Uterus (tissue), 3 donors: ENCODE measurements at regions not wholly inside any gene's neighbourhood (a gene's known extent, or its start where the extent isn't known, plus 50 kb on each side); places are given as distances from the start of the nearest gene placed in this dataset.

Source experiments
- DNase-seq, 2 donors: peaks; one replicate each; pipeline ENCODE4 v3.0.0-alpha.2; 2019 to 2020
- H3K27ac ChIP-seq, 2 donors: fragments of 200-600 bp; sonication (generic); 1 replicate in 1 of 2; 2 replicates in 1 of 2; pipeline ENCODE4 v1.5.1; 2016 to 2018
- H3K27me3 ChIP-seq, 2 donors: fragments of 200-600 bp; sonication (generic); one replicate each; pipeline ENCODE4 v1.5.1; 2018 to 2019; ENCODE audit warnings: control low read depth in 1 of 2
- H3K36me3 ChIP-seq, 2 donors: fragments of 200-600 bp; sonication (generic); one replicate each; pipeline ENCODE4 v1.5.1; 2019; ENCODE audit warnings: control low read depth in 1 of 2
- H3K4me1 ChIP-seq, 2 donors: fragments of 200-600 bp; sonication (generic); one replicate each; pipeline ENCODE4 v1.5.1; 2018 to 2019; ENCODE audit warnings: control low read depth in 1 of 2
- H3K4me3 ChIP-seq, 2 donors: fragments of 200-600 bp; sonication (generic); 1 replicate in 1 of 2; 2 replicates in 1 of 2; pipeline ENCODE4 v1.5.1; 2018 to 2019; ENCODE audit warnings: mild to moderate bottlenecking in 1 of 2
- H3K9me3 ChIP-seq, 2 donors: fragments of 200-600 bp; sonication (generic); one replicate each; pipeline ENCODE4 v1.5.1; 2019; ENCODE audit warnings: control low read depth in 1 of 2
- POLR2A ChIP-seq, 2 donors: fragments of 450-650 bp; IDR thresholded peaks; one replicate each; pipeline ENCODE4 v1.6.1; 2016; ENCODE audit warnings: antibody characterized with exemption in 2 of 2, mild to moderate bottlenecking in 1 of 2, moderate library complexity in 1 of 2
- intact Hi-C: fragments of 100-400 bp; cut with DNase I; formaldehyde crosslinking; loops from one replicate; pipeline ENCODE4 v1.15.1; 2023; ENCODE audit warnings: low total_unique reads
- TF ChIP-seq, protein P1 (sequence below), 4 experiments: fragments of 200-600 bp in 2 of 4; fragments of 450-650 bp in 2 of 4; sonication (generic) in 2 of 4; IDR thresholded peaks; one replicate each; pipeline ENCODE4 v1.5.1; 2016 to 2019; ENCODE audit warnings: antibody characterized with exemption in 4 of 4, mild to moderate bottlenecking in 2 of 4, moderate library complexity in 1 of 4
- donor health status: DM: yes; HTN: yes; CAD: no.

GRCh38 chr9:22265038-22265437, 181.6 kb upstream of the DMRTA1 start:
- H3K27me3 ChIP-seq: no peaks in the 10 kb centered on the region
- intact Hi-C loops: no loop called here
- peaks cover 0 to 10% of the 10 kb centered on the region in 2 donors for H3K9me3 ChIP-seq
- H3K36me3 ChIP-seq: no peaks in the 10 kb centered on the region
- no peak for DNase-seq
- TF ChIP-seq, protein P1, sequence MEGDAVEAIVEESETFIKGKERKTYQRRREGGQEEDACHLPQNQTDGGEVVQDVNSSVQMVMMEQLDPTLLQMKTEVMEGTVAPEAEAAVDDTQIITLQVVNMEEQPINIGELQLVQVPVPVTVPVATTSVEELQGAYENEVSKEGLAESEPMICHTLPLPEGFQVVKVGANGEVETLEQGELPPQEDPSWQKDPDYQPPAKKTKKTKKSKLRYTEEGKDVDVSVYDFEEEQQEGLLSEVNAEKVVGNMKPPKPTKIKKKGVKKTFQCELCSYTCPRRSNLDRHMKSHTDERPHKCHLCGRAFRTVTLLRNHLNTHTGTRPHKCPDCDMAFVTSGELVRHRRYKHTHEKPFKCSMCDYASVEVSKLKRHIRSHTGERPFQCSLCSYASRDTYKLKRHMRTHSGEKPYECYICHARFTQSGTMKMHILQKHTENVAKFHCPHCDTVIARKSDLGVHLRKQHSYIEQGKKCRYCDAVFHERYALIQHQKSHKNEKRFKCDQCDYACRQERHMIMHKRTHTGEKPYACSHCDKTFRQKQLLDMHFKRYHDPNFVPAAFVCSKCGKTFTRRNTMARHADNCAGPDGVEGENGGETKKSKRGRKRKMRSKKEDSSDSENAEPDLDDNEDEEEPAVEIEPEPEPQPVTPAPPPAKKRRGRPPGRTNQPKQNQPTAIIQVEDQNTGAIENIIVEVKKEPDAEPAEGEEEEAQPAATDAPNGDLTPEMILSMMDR (IDR thresholded peaks at IDR 0.05): no peak
- no peak overlapping the region for H3K27ac ChIP-seq
- H3K4me3 ChIP-seq: no peak overlapping the region
- H3K4me1 ChIP-seq: no peaks in the 10 kb centered on the region

DNA sequence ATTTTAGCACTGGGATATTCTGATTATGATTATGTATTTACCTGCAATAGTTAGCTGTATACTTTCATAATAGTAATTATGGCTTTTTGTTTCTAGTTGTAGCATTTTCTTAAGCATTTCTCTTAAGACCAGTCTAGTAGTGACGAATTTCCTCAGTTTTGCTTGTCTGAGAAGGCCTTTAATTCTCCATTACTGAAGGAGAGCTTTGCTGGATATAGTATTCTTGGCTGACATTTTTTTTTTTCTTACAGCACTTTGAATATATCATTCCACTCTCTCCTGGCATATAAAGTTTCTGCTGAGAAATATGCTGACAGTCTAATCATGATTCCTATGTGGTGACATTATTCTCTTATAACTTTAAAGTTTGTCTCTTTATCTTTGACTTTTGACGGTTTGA, 181.1 kb upstream of the DMRTA1 start:
- Histone ChIP-seq H3K27me3 (no peaks in the 10 kb centered on the region), H3K27ac (no peak overlapping the region), H3K4me3 (no peak overlapping the region), H3K9me3 (peaks cover 0 to 10% of the 10 kb centered on the region in 2 donors), H3K36me3 (no peaks in the 10 kb centered on the region), H3K4me1 (no peaks in the 10 kb centered on the region)
- intact Hi-C loops: no loop called here
- DNase-seq: no peak
- TF ChIP-seq, protein P1 (IDR thresholded peaks at IDR 0.05): no peak
- TF ChIP-seq POLR2A (IDR thresholded peaks at IDR 0.05): no peak

DNA sequence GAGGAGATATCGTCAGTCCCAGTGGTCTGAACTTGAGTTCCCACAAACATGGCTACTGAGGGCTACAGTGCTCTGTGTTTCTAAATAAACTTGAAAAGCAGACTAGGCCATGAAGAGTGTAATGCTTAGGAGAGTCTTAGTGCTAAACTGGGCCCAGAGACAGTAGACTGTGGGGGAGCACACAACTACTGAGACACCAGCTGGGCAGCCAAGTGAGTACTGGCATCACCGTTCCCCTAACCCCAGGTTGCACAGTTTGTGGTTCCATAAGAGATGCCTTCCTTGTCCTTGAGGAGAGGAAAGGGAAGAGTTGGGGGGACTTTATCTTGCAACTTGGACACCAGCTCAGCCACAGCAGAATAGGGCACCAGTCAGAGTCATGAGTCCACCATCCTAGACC, 172.1 kb upstream of the DMRTA1 start:
- intact Hi-C loops: no loop called here
- TF ChIP-seq, protein P1 (IDR thresholded peaks at IDR 0.05): no peak
- TF ChIP-seq POLR2A (IDR thresholded peaks at IDR 0.05): no peak

DNA sequence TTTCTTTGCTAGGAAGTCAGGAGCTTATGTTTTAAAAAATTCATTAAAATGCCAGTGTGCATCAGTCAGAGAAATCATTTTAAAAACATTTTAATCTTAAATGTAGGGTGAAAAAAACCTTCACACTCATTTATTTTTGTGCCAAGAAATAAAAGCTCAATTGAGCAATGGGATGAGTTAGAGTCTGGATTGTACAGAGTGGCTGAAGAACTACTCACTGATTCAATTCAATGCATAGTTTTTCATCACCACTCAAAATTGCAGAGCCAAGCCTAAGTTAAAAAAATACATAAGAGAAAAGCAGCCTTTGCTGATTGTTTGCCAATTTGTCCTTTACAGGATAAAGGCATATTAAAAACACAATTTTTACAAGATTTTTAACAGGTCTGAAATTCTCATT, 168.2 kb upstream of the DMRTA1 start:
- Histone ChIP-seq H3K4me3 (no peak overlapping the region), H3K27me3 (no peaks in the 10 kb centered on the region), H3K9me3 (no peaks in the 10 kb centered on the region), H3K4me1 (no peaks in the 10 kb centered on the region), H3K36me3 (no peaks in the 10 kb centered on the region), H3K27ac (no peak overlapping the region)
- intact Hi-C loops: no loop called here
- no peak for DNase-seq
- TF ChIP-seq, protein P1 (IDR thresholded peaks at IDR 0.05): no peak
- TF ChIP-seq POLR2A (IDR thresholded peaks at IDR 0.05): no peak

More for the DNA sequence above, 172.1 kb upstream of the DMRTA1 start:
- no peak for DNase-seq
- H3K36me3 ChIP-seq: no peaks in the 10 kb centered on the region
- no peaks in the 10 kb centered on the region for H3K27me3 ChIP-seq
- no peak overlapping the region for H3K27ac ChIP-seq
- H3K9me3 ChIP-seq: no peaks in the 10 kb centered on the region
- no peaks in the 10 kb centered on the region for H3K4me1 ChIP-seq
- H3K4me3 ChIP-seq: no peak overlapping the region

GRCh38 chr9:22279636-22280035, 167.0 kb upstream of the DMRTA1 start:
- Histone ChIP-seq H3K27ac (no peak overlapping the region), H3K4me3 (no peak overlapping the region), H3K9me3 (no peaks in the 10 kb centered on the region), H3K27me3 (no peaks in the 10 kb centered on the region), H3K36me3 (no peaks in the 10 kb centered on the region), H3K4me1 (no peaks in the 10 kb centered on the region)
- TF ChIP-seq, protein P1 (IDR thresholded peaks at IDR 0.05): no peak
- TF ChIP-seq POLR2A (IDR thresholded peaks at IDR 0.05): no peak
- intact Hi-C loops: no loop called here
- no peak for DNase-seq
